ENCODE measurements at regions not wholly inside any gene's neighbourhood (a gene's known extent, or its start where the extent isn't known, plus 50 kb on each side); places are given as distances from the start of the nearest gene placed in this dataset.

GRCh38 chr6:144758602-144759001 is 473.5 kb downstream of the UTRN start:
- no peak for TF ChIP-seq CTCF (conservative IDR thresholded peaks at IDR 0.05; ENCODE audit: low read depth, low read length)
- TF ChIP-seq EZH2 (IDR thresholded peaks at IDR 0.05; ENCODE audit: low read length, unreplicated experiment) = no peak
- no peak for TF ChIP-seq EZH2phosphoT487 (IDR thresholded peaks at IDR 0.05; ENCODE audit: borderline replicate concordance, low read length)

Measured in PC-3 (cell line).